ENCODE measurements at regions not wholly inside any gene's neighbourhood (a gene's known extent, or its start where the extent isn't known, plus 50 kb on each side); places are given as distances from the start of the nearest gene placed in this dataset.

DNA sequence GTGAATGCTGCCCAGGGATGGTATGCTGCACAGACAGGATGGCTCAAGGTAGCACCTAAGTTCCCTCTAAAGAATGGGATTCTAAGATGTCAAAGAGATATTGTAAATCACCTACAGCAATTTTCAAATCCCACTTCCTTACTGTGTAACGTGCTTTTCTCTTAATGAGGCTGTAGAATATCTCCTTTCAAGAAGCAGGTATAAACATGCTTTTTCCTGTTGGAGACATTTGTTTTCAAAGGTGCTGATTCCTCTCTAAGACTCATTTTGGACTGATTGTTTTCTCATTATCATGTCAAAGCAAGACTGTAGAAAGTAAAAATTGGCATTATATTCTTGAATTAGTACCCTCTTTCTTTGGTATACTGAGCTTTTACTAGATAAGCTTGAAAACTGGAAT, 412.6 kb upstream of the PAPPA start:
- Histone ChIP-seq H3K4me2 (no peak overlapping the region), H3K4me3 (no peak overlapping the region), H3K27ac (no peak overlapping the region), H3K9ac (no peak overlapping the region), H3K4me1 (no peaks in the 10 kb centered on the region), H3K27me3 (no peaks in the 10 kb centered on the region), H3K9me3 (replicated peaks in 1 of 11) (no peaks in the 10 kb centered on the region), H3K36me3 (no peaks in the 10 kb centered on the region), H4K20me1 (no peaks in the 10 kb centered on the region)
- no peak for TF ChIP-seq Cebpa-rat (IDR thresholded peaks at IDR 0.05)

GRCh38 chr9:115743709-115744605, 409.6 kb upstream of the PAPPA start:
- no peaks in the 10 kb centered on the region for H3K27me3 ChIP-seq

GRCh38 chr9:115746496-115746895, 407.1 kb upstream of the PAPPA start:
- no peaks in the 10 kb centered on the region for H3K27me3 ChIP-seq
- no peaks in the 10 kb centered on the region for H3K36me3 ChIP-seq
- TF ChIP-seq Cebpa-rat (IDR thresholded peaks at IDR 0.05), result no peak
- no peaks in the 10 kb centered on the region for H4K20me1 ChIP-seq
- no peaks in the 10 kb centered on the region for H3K4me1 ChIP-seq
- H3K9me3 ChIP-seq (replicated peaks in 1 of 11), result no peaks in the 10 kb centered on the region
- H3K4me3 ChIP-seq, result no peak overlapping the region
- no peak overlapping the region for H3K4me2 ChIP-seq
- H3K9ac ChIP-seq, result no peak overlapping the region
- no peak overlapping the region for H3K27ac ChIP-seq

More at GRCh38 chr9:115743709-115744605, 409.6 kb upstream of the PAPPA start:
- no peak overlapping the region for H3K9ac ChIP-seq
- no peak for TF ChIP-seq Cebpa-rat (IDR thresholded peaks at IDR 0.05)
- no peaks in the 10 kb centered on the region for H3K4me1 ChIP-seq
- no peaks in the 10 kb centered on the region for H3K9me3 ChIP-seq (replicated peaks in 1 of 11)
- H3K27ac ChIP-seq, result no peak overlapping the region
- H3K4me3 ChIP-seq, result no peak overlapping the region
- H4K20me1 ChIP-seq, result no peaks in the 10 kb centered on the region
- H3K36me3 ChIP-seq, result no peaks in the 10 kb centered on the region
- no peak overlapping the region for H3K4me2 ChIP-seq

GRCh38 chr9:115747731-115748130, 405.9 kb upstream of the PAPPA start:
- Histone ChIP-seq H3K9me3 (replicated peaks in 1 of 11) (no peaks in the 10 kb centered on the region), H3K9ac (no peak overlapping the region), H3K27me3 (no peaks in the 10 kb centered on the region), H3K27ac (no peak overlapping the region), H3K4me2 (no peak overlapping the region), H4K20me1 (no peaks in the 10 kb centered on the region), H3K4me3 (no peak overlapping the region), H3K36me3 (no peaks in the 10 kb centered on the region), H3K4me1 (no peaks in the 10 kb centered on the region)
- TF ChIP-seq Cebpa-rat (IDR thresholded peaks at IDR 0.05), result no peak

- Histone ChIP-seq H4K20me1 (no peaks in the 10 kb centered on the region), H3K36me3 (no peaks in the 10 kb centered on the region), H3K4me1 (no peaks in the 10 kb centered on the region), H3K9ac (no peak overlapping the region), H3K27me3 (no peaks in the 10 kb centered on the region), H3K27ac (no peak overlapping the region), H3K4me2 (no peak overlapping the region), H3K9me3 (replicated peaks in 1 of 11) (no peaks in the 10 kb centered on the region), H3K4me3 (no peak overlapping the region)
- TF ChIP-seq Cebpa-rat (IDR thresholded peaks at IDR 0.05), result no peak
Observed at GRCh38 chr9:115756736-115757135, 396.9 kb upstream of the PAPPA start.

DNA sequence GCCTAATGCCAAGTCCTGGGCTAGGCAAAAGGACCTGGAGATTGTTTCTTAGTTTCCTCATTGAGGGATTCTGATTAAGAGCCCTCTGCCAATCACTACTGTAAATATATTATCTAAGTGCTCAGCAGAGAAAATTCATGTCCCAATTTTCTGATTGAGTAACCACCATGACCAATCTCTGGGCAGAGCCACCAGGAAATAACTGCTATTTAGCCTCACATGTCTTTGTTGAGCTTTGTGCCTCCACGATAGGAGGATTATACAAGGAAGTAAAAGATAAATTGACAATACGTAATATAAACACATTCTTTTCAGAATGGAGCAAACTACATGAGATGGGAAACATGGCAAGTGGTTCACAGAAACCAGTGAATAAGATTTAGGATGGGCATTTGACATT, 396.1 kb upstream of the PAPPA start:
- no peaks in the 10 kb centered on the region for H3K27me3 ChIP-seq
- no peak for TF ChIP-seq Cebpa-rat (IDR thresholded peaks at IDR 0.05)
- no peak overlapping the region for H3K4me3 ChIP-seq
- no peak overlapping the region for H3K4me2 ChIP-seq
- H3K27ac ChIP-seq, result no peak overlapping the region
- no peaks in the 10 kb centered on the region for H3K36me3 ChIP-seq
- H3K9ac ChIP-seq, result no peak overlapping the region
- no peaks in the 10 kb centered on the region for H4K20me1 ChIP-seq
- H3K4me1 ChIP-seq, result no peaks in the 10 kb centered on the region
- H3K9me3 ChIP-seq (replicated peaks in 1 of 11), result no peaks in the 10 kb centered on the region

- Histone ChIP-seq H3K4me3 (no peak overlapping the region), H4K20me1 (no peaks in the 10 kb centered on the region), H3K9ac (no peak overlapping the region), H3K9me3 (replicated peaks in 1 of 11) (0 out of 22 replicates have a peak, but pooled peaks cover 0 to 6% (median 0%) of the 10 kb centered on the region in 11 experiments), H3K36me3 (no peaks in the 10 kb centered on the region), H3K27me3 (no peaks in the 10 kb centered on the region), H3K4me2 (no peak overlapping the region), H3K4me1 (no peaks in the 10 kb centered on the region), H3K27ac (no peak overlapping the region)
- TF ChIP-seq Cebpa-rat (IDR thresholded peaks at IDR 0.05), result no peak
Observed at GRCh38 chr9:115758441-115758840, 395.1 kb upstream of the PAPPA start.

DNA sequence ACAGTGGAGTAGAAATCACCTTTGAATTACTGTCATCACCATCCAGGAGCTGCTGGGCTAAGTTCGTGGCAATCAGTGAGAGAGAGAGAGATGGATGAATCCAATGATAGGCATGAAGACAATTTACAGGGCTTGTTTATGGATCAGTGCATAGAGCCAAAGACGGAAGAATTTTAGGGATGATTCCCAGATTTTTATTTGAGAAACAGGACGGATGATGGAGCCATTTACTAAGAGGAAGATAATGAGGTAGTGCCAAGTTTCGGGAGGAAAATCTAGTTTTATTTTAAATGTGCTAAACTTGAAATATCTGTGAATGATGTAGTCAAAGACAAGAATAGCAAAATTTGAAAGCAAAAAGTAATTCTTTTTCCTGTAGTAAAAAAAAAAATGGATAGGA, 394.2 kb upstream of the PAPPA start:
- Histone ChIP-seq H3K4me2 (no peak overlapping the region), H3K4me1 (no peaks in the 10 kb centered on the region), H3K27me3 (no peaks in the 10 kb centered on the region), H3K4me3 (no peak overlapping the region), H3K36me3 (no peaks in the 10 kb centered on the region), H3K9me3 (replicated peaks in 1 of 11) (0 out of 22 replicates have a peak, but pooled peaks cover 0 to 6% (median 0%) of the 10 kb centered on the region in 11 experiments), H3K9ac (no peak overlapping the region), H3K27ac (no peak overlapping the region), H4K20me1 (no peaks in the 10 kb centered on the region)
- TF ChIP-seq Cebpa-rat (IDR thresholded peaks at IDR 0.05), result no peak

DNA sequence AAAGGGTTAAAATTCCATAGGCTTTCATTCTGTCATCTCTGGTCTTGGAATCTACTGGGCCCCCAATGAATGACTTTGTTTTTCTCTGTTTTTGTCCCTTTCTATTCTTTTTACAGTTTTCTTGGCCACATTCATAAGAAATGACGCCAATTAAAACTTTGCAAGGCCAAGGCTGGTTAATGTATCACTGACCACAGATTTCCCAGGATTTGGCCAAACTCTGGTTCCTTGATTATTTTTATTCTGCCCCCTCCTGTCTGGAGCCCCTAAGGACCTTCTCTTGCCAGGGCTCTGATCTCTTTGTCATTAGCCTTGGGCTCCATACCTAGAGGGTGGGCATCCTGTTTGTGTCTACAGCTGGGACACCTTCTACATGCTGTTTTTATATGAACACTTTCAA, 388.9 kb upstream of the PAPPA start:
- no peaks in the 10 kb centered on the region for H3K36me3 ChIP-seq
- no peak overlapping the region for H3K27ac ChIP-seq
- H3K27me3 ChIP-seq, result no peaks in the 10 kb centered on the region
- 0 out of 22 replicates have a peak, but pooled peaks cover 0 to 6% (median 0%) of the 10 kb centered on the region in 11 experiments for H3K9me3 ChIP-seq (replicated peaks in 1 of 11)
- H4K20me1 ChIP-seq, result no peaks in the 10 kb centered on the region
- no peak for TF ChIP-seq Cebpa-rat (IDR thresholded peaks at IDR 0.05)
- no peak overlapping the region for H3K9ac ChIP-seq
- H3K4me1 ChIP-seq, result no peaks in the 10 kb centered on the region
- H3K4me3 ChIP-seq, result no peak overlapping the region
- no peak overlapping the region for H3K4me2 ChIP-seq

- H3K4me2 ChIP-seq, result no peak overlapping the region
- H3K9me3 ChIP-seq (replicated peaks in 1 of 11), result 0 out of 22 replicates have a peak, but pooled peaks cover 0 to 6% (median 0%) of the 10 kb centered on the region in 11 experiments
- TF ChIP-seq Cebpa-rat (IDR thresholded peaks at IDR 0.05), result no peak
Observed at GRCh38 chr9:115765060-115765459, 388.5 kb upstream of the PAPPA start.

More at GRCh38 chr9:115765060-115765459, 388.5 kb upstream of the PAPPA start:
- Histone ChIP-seq H3K36me3 (no peaks in the 10 kb centered on the region), H3K9ac (no peak overlapping the region), H4K20me1 (no peaks in the 10 kb centered on the region), H3K27me3 (no peaks in the 10 kb centered on the region), H3K4me1 (no peaks in the 10 kb centered on the region), H3K27ac (no peak overlapping the region), H3K4me3 (no peak overlapping the region)

Measured in BLaER1 treated with 17β-estradiol and CSF1 and Interleukin-3, amounts not matched to agents 10 nM and 100 nM (cell line).